ENCODE measurements at regions not wholly inside any gene's neighbourhood (a gene's known extent, or its start where the extent isn't known, plus 50 kb on each side); places are given as distances from the start of the nearest gene placed in this dataset.

DNA sequence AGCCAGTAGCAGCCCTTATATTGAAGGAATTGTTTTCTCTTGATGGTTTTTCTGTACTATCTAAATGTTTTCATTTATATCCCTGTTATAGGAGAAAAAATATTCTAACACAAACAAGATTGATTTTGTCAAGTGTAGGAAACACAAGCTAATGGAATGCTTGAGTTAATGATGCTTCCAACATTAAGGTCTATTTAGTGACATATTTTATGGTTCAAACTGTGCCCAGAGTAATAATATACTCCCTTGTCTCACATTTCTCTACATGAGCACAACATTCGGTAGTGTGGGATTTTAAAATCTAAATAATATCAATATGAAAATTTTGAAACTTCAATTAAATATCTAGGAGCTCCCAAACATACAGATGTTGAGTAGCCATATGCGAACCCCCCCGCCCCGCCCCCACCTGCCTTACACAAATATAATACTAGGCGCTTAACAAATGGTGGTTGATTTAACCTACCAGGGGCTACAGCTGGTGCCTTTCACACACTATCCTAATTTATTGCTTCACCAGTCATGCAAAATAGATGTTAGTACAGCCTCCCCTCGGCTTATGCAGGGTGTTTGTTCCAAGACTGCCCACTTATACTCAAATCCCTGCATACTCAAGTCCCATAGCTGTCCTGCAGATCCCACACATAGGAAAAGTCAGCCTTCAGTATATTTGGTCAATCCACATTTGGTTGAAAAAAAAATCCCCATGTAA, 124.1 kb upstream of the ACO1 start:
- no peak for TF ChIP-seq CTCF (IDR thresholded peaks at IDR 0.05)
- no peak for TF ChIP-seq POLR2A (IDR thresholded peaks at IDR 0.05)
- TF ChIP-seq EP300 (IDR thresholded peaks at IDR 0.05) = no peak
- TF ChIP-seq POLR2AphosphoS5 (IDR thresholded peaks at IDR 0.05) = no peak

All from sigmoid colon (tissue), 4 donors.